HG02870 (cell line): ENCODE measurements at regions not wholly inside any gene's neighbourhood (a gene's known extent, or its start where the extent isn't known, plus 50 kb on each side); places are given as distances from the start of the nearest gene placed in this dataset.

Experiments used
- ATAC-seq: cut with Tn5 transposase; IDR thresholded peaks from one replicate; pipeline ENCODE4 v1.9.1; 2021; ENCODE audit warnings: mild to moderate bottlenecking, moderate library complexity; ENCODE audit not compliant: unreplicated experiment

GRCh38 chr1:78792756-78793155 lies 143.1 kb downstream of the IFI44 start:
- ATAC-seq: no peak

DNA sequence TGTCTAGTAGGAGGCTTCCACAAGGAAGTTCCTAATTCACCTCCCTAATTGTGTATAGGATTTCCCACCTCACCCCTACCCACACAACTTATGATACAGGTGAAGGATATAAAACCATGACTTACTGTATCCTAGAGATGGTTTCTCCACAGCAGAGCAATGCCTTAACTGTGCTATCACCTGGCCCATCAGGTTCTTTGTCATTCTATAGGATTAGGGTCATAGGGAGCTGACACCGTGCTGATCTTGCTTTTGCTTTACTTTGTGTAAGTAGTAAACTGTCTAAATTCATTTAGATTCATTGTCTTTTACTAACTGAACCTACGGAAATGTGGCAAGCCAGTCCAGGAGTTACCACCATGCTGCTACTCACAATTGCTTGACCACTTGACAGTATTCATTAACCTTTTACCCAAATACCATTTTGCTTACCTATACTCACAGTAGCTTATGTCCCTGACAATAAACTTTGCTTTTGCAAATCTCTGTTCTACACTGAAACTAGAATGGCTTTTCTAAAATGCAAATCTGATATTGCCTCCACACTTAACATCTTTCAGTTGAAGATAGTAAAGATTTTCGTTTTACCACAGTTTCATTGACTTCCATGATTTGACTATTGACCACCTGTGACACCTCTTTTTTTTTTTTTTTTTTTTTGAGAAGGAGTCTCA lies 147.6 kb downstream of the IFI44 start:
- no peak for ATAC-seq

- no peak for ATAC-seq
Observed at GRCh38 chr1:78799926-78800325, 150.3 kb downstream of the IFI44 start.

GRCh38 chr1:78814176-78814575 lies 164.5 kb downstream of the IFI44 start:
- ATAC-seq: no peak

- no peak for ATAC-seq
Observed at GRCh38 chr1:78825561-78825960, 175.9 kb downstream of the IFI44 start.

DNA sequence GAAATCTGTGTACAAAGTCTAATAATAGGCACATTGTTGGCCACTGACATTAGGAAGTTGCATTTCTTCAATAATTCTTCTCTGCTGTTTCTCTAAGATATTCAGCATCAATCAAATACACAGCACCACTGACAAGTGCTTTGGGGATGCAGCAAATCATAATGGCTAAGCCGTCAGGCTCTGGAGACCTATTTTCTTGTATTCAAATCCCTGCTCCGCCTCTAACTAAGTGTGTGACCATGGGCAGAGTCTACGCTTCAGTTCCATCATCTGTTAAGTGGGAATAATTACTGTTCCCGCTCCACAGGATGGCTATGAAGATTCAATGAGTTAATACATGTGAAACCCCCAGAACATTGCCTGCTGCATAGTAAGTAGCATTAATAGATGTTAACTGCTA lies 176.9 kb downstream of the ADGRL4 start:
- ATAC-seq: no peak

DNA sequence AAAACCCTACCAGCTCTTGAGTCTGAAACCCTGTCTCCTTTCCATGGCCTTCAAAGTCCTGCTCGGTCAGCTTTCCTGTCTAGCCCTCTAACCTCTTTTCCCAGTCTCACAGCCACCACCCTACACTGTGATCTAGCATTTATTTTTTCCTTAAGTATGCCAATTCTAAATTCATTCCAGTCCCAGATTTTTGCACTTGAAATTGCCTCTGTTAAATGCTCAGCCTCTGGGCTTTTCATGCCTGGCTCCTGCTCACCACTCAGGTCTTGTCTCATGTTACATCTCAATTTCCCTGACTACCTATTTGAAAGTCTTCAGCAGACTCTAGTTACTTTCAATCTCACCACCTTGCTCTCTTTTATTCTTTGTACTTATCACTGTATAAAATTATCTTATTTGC lies 176.2 kb downstream of the ADGRL4 start:
- no peak for ATAC-seq

DNA sequence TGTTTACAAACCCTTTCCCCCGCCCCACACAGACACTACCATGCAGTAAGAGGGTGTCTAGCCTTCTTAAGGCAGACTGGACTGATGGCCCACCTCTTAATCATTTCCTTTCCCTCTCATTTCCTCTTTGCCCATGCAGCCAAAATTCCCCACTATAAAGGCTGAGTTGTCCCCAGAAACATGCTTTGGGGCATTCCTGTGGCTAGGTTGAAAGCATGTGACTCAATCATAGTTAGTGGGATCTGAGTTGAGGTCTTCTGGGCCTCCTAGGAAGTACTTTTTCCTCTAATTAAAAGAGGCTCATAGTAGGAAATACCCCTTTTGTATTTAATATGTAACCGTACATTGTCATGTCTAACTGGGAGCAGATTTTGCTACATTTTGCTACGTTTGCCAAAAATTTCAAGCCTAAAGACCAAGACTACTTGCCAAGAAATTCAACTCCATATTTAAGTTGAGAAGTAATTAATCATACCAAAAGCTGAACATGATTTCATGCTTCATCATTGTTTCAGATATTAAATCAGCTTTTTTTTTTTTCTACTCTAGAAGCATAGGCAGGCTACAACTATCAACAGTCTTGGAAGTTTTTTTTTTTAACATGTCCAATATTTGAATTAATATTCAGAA lies 174.7 kb downstream of the ADGRL4 start:
- no peak for ATAC-seq

DNA sequence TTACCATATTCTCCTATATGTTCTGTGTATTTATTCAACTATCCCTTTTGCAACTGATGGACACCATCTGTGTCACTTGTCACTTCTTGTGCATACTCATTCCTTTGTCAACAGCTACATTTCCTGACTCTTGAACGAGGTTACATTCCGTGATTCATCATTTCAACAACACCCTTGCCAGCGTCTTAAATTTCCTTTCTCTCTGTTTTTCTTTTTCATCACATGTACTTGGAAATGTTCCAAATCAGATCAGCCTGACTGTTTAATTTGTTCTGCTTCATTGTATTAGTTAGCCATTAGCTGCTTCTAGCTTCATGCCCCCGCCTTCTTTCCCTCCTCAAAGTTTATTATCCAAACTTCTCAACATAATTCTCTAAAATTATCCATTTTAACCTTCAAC lies 173.0 kb downstream of the ADGRL4 start:
- no peak for ATAC-seq

- ATAC-seq: peak; percentile 56
Observed at GRCh38 chr1:78834201-78834741, 172.3 kb downstream of the ADGRL4 start.

DNA sequence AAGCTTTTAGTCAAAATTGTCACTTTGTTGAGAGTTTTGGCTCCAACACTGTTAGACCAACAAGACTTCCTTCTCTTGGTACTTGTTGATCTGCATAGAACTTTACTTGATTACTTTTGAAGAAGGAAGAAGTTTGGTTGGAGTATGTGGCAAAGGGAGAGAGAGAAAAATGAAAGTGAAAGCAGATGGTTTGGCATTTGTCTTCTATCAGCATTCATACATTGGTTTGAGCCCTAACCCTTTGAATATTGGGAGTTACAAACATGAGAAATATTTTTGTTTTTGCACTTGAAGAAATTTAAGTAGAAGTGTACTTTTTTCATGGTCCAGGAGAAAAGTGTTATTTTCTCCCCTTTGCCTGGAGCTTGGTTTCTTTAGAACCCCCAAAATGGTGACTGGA lies 169.8 kb downstream of the ADGRL4 start:
- ATAC-seq: no peak

- no peak for ATAC-seq
Observed at GRCh38 chr1:78839704-78840277, 166.7 kb downstream of the ADGRL4 start.
